GM18858 (cell line): ENCODE measurements at regions not wholly inside any gene's neighbourhood (a gene's known extent, or its start where the extent isn't known, plus 50 kb on each side); places are given as distances from the start of the nearest gene placed in this dataset.

Experiments used
- ATAC-seq: cut with Tn5 transposase; IDR thresholded peaks from one replicate; pipeline ENCODE4 v1.9.1; 2021; ENCODE audit not compliant: unreplicated experiment

DNA sequence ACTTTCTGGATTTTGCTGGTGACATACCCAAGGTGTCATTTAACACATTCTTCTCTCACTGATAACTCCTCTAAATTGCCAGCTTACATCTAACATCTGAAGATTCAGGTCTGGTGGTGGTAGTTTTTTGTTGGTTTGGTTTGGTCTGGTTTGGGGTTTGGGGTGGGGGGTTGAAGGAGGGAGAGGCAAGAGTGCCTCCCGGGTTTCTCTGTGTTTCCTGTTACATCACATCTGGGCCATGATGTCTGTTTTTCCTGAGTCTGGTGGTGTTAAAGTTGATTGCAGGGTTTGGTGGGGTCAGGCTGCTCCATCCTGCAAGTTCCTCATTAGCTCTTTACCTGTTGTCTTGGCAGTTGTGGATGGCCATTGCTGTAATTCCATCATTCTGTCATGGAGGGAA is 155.8 kb upstream of the UBL3 start:
- no peak for ATAC-seq

DNA sequence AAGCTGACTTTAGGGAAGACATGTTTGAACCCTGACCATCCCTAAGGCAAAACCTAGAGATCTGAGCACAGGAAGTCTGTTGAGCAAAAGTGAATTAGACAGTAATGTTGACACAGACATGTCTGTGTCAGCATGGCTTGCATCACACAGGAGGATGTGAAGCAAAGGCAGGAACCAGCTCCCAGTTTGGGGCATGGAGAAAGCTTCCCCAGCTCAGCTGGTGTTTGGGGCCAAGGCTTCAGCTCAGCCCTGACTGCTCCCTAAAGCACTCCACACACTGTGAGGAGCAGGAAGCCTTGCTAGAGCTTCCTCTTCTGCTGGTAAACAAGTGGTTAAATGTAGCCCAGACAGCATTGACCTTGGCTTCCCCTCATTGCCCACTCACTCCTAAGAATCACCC is 153.8 kb upstream of the UBL3 start:
- no peak for ATAC-seq

DNA sequence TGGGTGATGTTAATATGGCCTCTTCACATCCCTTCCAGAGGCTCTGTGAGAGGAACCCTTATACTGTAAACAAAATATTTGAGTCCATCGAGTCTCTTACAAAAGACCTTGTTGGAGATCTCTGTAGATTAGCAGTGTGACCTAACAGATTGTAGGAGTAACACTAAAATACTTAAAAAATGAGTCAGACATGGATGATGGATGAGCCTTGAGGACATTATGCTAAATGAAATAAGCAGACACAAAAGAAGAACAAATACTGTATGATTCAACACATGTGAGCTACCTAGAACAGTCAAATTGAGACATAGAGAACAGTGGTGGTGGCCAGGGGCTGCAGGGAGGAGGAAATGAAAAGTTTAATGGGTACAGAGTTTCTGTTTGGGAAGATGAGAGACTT is 152.2 kb upstream of the UBL3 start:
- no peak for ATAC-seq

DNA sequence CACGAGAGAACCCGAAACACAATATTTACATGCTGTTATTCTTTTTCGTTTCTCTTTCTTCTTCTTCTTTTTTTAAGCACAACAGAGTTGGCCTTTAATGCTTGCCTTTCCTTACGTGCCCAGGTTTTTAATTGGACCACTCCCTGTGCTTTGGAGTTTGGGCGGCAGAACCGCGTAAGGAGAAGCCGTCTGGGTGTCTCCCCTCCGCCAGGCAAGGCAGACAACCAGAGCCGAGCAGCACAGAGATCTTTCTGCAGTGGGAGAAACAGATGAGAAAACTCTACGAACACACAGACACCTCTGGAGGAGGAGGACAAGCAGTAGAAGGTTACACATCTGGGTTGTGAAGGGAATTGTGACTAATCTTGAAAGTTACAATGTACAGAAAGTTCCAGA is 150.0 kb upstream of the UBL3 start:
- ATAC-seq, result no peak

DNA sequence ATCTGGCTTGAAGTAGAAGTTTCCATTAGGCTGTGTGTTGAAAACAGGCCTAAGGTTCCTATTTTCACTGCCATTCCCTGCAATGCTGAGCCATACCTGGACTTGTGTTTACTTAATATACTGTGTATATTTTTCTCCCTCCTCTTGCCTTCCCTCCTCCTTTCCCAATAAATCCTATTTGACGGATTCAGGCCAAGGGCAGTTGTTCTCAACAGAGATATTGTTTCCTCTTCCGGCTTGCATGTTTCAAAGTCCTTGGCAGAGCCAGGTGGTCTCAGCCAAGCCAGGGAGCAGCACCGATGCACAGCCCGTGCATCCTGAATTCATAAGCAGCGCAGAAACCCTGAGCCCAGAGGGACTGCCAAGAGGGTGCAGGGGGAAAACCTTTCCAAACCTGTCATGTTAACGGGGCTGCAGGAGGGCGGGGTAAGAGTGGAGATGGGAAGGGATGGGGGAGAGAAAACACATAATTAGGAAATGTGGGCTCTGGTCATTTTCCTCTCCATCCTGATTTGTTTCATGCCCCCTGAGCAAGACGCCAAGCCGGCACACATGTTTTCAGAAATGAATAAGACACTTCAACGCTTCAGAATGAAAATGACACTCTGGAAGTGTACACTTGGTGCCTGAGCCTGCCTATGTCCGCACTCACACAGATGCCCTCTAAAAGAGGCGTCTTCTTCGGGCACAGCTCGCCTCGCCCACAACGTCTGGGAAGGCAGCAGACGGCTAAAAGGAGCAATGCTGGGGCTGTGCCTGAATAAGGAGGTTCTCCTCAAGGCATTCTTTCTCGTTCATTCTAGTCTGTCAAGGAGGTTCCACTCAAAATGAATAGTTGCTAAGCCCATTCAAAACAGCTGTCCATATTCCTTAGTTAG is 149.3 kb upstream of the UBL3 start:
- ATAC-seq, result no peak

DNA sequence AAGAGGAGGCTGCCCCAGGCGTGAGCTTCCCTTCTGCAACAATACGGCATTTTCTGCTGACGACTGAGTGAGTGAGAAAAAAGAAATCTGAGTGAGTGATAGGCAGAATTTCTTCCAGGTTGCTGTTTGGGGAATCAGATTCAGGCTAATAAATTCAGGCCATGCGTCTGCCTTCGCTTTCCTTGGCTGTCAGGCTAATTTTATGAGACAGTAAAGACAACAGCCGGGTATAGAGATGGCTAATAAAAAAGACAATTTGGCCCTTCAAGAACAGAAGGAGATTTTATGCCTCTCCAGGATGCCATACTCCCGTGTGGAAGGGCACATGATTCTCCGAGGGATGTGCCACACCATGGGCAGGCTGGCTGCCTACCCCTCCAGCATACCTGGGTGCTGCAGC is 145.9 kb upstream of the UBL3 start:
- ATAC-seq, result no peak

DNA sequence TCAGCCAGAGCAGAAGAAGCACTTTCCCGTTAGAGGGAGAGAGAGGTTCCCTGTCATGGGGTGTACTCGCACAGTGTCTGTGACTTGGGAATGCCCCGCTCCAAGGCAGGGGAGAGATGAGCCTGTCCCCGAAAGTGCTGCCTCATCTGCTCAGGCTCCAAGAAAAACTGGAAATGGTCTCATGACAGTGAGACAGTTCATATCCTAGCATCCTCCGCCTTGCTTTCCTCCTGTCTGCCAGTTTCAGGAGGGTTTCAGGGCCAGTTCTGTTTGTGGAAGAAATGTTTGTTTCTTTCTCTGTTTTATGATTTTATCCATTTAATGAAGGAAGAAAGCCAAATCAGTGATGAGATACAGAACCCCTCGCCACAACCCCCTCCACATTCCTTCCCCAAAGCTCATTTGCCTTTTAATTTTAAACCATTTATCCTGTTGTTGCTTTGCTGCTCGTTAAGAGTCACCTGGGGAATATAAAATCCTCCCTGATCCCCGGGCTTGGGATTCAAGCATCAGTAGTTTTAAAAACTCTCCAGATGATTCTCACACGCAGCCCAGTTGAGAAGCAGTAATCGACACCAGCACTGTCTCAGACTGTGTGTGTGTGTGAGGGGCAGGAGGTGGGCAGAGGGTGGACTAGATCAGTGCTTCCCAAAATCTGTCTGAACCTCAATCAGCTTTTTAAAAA is 144.6 kb upstream of the UBL3 start:
- no peak for ATAC-seq

DNA sequence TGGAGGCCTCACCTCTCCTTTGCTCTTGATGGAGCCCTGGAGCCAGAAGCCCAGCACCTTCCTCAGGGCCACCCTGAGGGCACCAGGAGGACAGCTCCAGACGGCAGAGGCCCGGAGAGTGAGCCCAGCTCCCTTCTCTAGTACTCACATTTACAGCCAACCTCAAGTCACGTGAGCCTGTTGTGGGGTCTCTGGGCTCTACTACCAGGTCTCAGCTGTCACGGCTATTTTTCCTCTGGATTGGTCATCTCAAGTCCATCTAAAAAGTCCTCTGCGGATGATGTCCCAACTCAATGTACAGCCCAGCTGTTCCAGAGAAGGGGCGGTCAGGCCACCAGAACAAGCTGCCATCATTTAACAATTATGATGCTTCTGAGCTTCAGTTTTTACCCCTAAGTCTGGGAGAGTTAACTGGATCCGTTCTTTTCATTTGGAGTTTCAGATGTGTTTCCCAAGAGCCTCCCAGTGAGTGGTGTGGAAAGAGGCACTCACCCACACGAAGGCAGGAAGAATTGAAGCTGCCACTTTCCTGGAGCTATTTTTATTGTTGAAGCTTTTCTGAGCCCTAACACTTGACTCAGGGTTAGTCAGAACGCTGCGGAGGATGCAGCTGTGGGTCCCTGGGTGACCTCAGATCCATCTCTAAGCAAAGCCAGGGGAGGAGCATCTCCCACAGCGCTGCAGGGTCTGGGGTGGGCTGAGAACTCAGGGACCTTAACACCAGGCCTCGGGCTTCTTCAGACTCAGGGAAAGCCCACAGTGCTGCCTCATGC is 143.5 kb upstream of the UBL3 start:
- ATAC-seq, result no peak

DNA sequence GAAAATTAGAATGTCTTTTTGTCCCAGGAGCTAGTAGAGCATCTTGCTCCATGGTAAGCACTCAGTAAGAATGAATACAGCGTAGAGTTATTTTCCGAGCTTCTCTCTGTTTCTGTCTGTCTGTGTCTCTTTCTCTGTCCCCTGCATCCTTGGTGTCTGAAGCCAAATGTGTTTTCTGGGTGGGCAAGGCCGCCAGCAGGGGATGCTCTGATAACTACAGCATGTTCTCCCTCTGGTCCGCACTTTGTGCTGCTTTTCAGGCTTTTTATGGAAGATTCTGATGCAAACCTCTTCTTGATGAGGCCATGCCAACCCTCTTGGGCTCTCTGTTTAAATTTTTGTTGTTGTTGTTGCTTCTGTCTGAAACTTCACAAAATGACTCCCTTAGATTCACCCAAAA is 142.8 kb upstream of the UBL3 start:
- no peak for ATAC-seq

DNA sequence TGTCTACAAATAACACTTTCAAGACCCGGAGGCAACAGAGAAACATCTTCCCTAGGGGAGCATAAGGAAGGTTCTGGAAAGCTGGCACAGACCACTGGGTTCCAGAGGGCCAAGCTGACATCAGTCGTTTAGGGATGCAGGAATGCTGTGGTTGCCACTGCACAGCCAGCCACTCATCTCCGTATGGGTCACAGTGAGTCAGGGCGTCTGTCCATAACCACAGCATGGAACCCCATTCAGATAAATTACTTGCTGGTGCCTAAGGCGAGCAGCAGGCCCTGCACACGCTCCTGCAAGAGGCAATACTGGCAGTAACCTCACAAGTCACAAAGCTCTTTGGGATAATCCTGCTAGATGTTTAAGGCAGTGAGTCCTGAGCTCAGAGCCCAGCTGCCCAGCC is 140.9 kb upstream of the UBL3 start:
- ATAC-seq, result no peak

DNA sequence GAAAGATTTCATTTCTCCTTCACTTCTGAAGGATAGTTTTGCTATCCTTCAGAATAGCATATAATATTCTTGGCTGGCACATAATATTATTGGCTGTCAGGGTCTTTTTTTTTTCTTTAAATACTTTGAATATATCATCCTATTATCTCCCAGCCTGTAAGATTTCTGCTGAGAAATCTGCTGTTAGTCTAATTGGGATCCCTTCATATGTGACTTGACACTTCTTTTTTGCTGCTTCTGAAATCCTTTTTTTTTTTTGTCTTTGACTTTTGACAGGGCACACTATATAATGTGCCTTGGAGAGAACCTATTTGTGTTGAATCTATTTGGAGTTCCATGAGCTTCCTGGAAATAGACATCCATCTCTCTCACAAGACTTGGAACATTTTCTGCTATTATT is 136.9 kb upstream of the UBL3 start:
- ATAC-seq, result no peak

DNA sequence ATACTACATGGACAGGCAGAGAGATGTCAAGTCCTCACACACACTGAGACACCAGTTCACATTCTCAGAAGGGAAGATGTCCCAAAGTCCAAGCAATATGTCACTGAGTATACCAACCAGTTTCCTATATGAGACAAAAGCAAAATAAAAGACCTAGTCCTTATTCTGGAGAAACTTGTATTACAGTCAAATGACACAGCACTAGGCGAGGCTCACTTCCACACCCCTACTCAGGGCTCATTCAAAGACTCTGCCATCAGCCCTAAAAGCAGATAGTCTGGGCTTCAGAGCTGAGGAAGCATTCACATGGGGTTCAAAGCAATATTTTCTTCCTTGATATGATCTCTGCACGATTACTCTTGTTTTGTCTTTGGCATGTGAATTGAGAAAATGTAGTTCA is 129.9 kb upstream of the UBL3 start:
- no peak for ATAC-seq

DNA sequence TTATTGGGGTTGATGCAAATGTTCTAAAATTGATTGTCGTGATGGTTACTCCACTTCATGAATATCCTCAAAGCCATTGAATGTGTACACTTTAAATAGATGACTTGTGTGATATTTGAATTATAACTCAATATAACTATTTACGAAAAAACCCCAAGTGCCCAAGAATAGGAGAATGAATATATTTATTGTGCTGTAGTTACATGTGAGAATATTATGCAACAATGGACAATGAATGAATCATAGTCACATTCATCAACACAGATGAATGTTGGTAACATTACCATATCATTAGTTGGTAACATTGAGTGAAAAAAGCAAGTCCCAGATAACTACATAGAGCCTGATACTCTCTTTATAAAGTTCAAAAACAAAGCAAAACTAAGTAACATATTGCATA is 127.8 kb upstream of the UBL3 start:
- ATAC-seq, result no peak

DNA sequence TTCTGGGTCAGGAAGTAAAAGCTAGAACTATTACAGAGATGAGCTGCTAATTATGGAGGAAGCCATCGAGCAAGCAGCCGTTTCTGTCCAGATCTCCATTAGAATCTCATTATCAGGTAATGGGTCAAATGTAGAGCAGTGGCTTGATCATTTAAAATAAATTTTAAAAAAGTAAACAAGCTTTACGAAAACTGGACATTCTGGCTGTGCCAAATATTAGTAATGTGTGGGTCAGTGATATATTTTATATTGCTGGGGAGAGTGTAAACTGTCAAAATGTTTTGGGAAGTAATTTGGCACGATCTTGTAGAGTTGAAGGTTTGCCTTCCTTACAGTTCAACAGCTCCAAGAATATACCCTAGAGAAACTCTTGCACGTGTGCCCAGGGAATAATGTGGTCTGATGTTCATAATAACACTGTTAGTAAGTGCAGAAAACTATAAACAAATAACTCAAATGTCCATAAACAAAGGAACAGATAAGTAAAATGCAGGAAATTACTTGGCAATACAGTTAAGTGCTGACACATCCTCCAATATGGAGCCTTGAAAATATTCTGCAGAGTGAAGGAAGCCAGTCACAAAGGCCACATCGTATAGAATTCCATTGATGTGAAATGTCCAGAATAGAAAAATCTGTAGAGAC is 127.2 kb upstream of the UBL3 start:
- ATAC-seq, result no peak

DNA sequence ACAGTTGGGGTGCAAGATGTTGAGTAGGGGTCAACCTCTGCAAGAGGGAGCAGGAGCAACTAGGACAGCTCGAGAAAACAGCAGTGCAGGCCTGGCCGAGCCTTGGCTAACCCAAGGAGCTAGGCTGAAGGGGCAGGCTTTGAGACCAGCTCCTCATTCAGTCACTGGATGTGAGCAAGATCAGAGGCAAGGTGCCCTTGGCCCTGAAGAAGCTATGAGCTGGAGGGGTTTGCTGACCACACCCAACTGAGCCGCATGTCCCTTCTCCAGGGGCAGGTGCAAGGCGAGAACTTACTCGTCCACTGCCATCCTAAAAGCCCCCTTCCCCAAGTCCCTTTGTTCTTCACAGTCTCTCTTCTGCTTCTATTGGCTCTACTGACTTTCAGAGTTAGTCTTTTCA is 126.1 kb upstream of the UBL3 start:
- ATAC-seq, result no peak

DNA sequence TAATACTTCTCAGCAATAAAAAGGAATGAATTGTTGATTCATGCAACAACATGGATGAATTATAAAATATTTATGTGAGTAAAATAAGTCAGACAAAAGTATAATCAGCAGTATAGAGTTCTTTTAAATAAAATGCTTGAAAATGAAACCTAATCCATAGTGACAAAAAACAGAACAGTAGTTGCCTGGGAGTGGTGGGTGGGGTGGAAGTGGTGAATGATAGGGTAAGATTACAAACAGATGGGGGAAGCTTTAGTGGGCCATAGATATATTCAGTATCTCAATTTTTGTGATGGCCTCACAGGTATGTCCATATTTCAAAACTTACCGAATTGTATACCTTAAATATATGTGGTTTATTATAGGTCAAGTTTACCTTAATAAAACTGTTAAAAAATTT is 124.9 kb upstream of the UBL3 start:
- ATAC-seq, result no peak

DNA sequence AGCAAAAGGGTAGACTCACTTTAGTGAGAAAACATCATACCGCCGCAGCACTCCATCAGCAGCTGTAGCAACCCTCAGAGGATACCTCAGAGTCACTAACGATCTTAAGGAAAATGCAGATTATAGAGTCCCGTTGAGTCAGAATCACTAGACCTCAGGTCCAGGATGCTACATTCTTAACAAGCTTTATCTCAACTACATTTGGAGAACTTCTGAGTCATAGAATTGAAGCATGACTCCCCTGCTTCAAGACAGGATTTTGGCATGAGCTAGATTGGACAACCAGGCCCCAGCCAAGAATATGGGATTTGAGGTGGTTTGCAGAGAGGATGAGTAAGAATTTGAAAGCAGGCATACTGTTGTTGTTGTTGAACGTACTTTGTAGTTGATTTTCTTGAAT is 118.9 kb upstream of the UBL3 start:
- no peak for ATAC-seq

DNA sequence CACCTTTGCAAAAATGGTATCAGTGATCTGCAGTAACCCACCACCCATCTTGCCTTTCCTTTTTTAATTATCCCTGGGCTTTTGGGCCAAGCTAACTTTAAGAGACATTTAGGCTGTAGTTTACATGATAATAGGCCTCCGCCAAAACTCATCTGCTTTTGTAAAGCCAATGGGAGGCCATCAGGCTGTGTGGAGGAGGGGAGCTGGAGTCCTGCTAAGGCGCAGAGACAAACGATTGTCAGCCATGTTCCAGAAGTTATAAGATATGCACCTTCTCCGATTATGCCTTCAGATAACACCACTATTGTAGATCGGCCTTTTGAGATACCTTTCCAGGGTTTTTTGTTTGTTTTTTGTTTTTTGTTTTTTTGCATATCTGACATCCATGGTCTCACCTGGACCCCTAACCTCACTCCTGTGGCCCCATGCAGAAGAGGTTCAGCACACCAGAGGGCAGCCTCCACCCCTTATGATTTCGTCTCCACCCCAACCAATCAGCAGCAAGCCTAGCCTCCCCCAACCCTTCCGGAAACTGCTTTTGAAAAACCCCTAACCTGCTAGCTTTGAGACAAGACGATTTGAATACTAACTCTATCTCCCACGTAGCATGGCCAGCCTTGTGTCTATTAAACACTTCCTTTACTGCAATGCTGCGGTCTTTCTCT is 113.9 kb upstream of the UBL3 start:
- ATAC-seq, result no peak

DNA sequence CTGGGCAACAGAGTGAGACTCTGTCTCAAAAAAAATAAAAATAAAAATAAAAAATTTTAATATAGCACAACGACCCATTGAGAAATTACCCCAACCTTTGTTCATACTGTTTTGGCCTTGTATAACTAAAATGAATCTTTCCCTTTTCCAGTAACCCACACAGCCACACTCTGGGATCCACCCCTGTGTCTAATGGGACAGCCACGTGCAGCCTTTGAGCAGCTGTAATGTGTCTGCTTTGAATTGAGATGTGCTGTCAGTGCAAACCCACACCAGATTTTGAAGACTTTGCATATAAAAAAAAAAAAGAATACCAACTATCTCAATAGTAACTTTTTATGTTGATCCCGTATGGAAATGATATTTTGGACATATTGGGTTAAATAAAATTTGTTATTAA is 112.7 kb upstream of the UBL3 start:
- no peak for ATAC-seq

DNA sequence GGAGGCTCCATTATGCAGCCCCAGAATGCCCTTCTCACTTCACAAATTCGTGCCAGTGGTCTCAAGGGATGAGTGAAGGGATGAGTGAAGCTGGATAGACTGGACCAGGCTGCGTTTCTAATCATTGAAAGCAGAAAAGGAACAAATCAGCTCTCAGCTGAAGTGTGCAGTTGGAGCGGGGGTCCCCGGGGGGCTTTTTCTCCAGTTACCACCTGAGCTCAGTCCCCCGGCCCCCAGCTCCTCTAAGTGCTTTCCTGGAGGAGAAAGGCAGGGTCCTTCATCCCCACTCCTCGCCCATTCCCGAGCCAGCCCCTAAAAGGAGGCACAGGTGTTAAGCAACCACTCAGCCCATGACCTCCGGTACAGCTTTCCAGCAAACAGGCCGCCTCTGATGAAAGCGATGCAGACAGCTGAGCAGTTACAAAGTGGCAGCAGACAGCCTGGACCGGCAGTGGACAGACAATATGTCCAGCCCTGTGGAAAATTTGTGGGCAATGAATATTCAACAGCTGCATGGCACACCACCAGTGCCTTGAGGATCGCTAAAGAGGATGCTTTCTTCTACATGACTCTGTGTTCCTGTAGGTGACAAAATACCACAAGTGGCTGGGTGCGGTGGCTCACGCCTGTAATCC is 110.7 kb upstream of the UBL3 start:
- ATAC-seq, result no peak
